ENCODE measurements at regions not wholly inside any gene's neighbourhood (a gene's known extent, or its start where the extent isn't known, plus 50 kb on each side); places are given as distances from the start of the nearest gene placed in this dataset.

DNA sequence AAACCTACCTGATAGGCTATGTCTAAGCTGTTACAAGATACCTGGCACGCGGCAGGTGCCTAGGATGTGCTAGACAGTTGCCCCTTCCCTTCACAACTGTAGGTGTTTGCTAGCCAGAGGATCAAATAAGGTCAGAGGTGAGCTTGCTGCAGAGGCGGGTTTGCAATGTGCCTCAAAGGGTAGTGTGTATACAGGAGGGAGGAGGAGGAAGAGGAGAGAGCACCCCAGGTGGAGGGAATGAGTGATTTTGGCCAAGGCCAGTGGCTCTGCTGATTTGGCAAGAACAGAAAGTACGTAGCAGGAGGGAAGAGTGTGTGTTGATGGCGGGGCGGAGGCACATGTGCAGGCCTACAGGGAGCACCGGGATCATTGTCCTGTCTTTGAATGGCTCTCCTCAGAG, 236.5 kb downstream of the HAUS1 start:
- no peaks in the 10 kb centered on the region for H3K27me3 ChIP-seq
- intact Hi-C loops (cut with DNase I) = no loop called here
- peaks cover 13% of the 10 kb centered on the region for H3K4me1 ChIP-seq

GRCh38 chr18:46341986-46342525, 237.9 kb downstream of the HAUS1 start:
- intact Hi-C loops (cut with DNase I) = no loop called here

More for the DNA sequence above, 236.5 kb downstream of the HAUS1 start:
- Histone ChIP-seq H3K36me3 (no peaks in the 10 kb centered on the region), H3K27ac (no peak overlapping the region), H3K4me3 (no peak overlapping the region), H3K9me3 (no peaks in the 10 kb centered on the region)
- TF ChIP-seq CTCF (IDR thresholded peaks at IDR 0.05) (no peak), POLR2A (IDR thresholded peaks at IDR 0.05) (no peak), POLR2AphosphoS5 (IDR thresholded peaks at IDR 0.05; ENCODE audit: insufficient read depth in 1 of 2, low read depth in 1 of 2) (no peak)
- no peak for DNase-seq (ENCODE audit: extremely low spot score in 2 of 2)

DNA sequence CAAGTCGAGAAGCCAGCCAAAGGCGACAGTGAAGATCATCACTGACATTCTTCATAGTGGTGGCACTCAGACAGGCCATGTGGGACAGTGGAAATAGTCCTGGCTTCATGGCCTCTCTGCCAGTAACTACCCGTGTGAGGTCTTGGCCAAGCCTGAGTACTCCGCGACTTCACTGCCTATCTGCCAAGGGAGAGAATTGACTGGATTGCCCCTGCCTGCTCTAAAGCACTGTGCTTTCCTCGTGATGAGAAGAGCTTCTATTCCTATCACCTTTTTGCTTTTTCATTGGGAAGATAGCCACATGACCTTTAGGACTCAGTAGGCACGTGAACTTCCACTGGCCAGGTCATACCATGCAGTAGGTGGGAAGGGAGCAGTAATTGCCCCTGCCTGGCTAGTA, 239.3 kb downstream of the HAUS1 start:
- H3K27ac ChIP-seq = no peak overlapping the region
- H3K36me3 ChIP-seq = no peaks in the 10 kb centered on the region
- no peaks in the 10 kb centered on the region for H3K27me3 ChIP-seq
- TF ChIP-seq POLR2AphosphoS5 (IDR thresholded peaks at IDR 0.05; ENCODE audit: insufficient read depth in 1 of 2, low read depth in 1 of 2) = no peak
- TF ChIP-seq POLR2A (IDR thresholded peaks at IDR 0.05) = no peak
- TF ChIP-seq CTCF (IDR thresholded peaks at IDR 0.05) = no peak
- intact Hi-C loops (cut with DNase I) = no loop called here
- no peaks in the 10 kb centered on the region for H3K9me3 ChIP-seq
- no peak for DNase-seq (ENCODE audit: extremely low spot score in 2 of 2)
- H3K4me1 ChIP-seq = peaks cover 8% of the 10 kb centered on the region
- H3K4me3 ChIP-seq = no peak overlapping the region

More at GRCh38 chr18:46341986-46342525, 237.9 kb downstream of the HAUS1 start:
- Histone ChIP-seq H3K4me3 (no peak overlapping the region), H3K27ac (no peak overlapping the region), H3K27me3 (no peaks in the 10 kb centered on the region), H3K9me3 (no peaks in the 10 kb centered on the region), H3K36me3 (no peaks in the 10 kb centered on the region), H3K4me1 (peaks cover 8% of the 10 kb centered on the region)
- DNase-seq (ENCODE audit: extremely low spot score in 2 of 2) = no peak
- TF ChIP-seq POLR2A (IDR thresholded peaks at IDR 0.05) (no peak), CTCF (IDR thresholded peaks at IDR 0.05) (no peak), POLR2AphosphoS5 (IDR thresholded peaks at IDR 0.05; ENCODE audit: insufficient read depth in 1 of 2, low read depth in 1 of 2) (no peak)

GRCh38 chr18:46343931-46344372, 239.8 kb downstream of the HAUS1 start:
- H3K4me3 ChIP-seq = no peak overlapping the region
- no peak overlapping the region for H3K27ac ChIP-seq
- H3K9me3 ChIP-seq = no peaks in the 10 kb centered on the region
- TF ChIP-seq POLR2AphosphoS5 (IDR thresholded peaks at IDR 0.05; ENCODE audit: insufficient read depth in 1 of 2, low read depth in 1 of 2) (peak in 1 of 2 donors; percentile 26), CTCF (IDR thresholded peaks at IDR 0.05) (no peak), POLR2A (IDR thresholded peaks at IDR 0.05) (no peak)
- peaks cover 8% of the 10 kb centered on the region for H3K4me1 ChIP-seq
- no peaks in the 10 kb centered on the region for H3K36me3 ChIP-seq
- intact Hi-C loops (cut with DNase I) = no loop called here
- DNase-seq (ENCODE audit: extremely low spot score in 2 of 2) = no peak
- no peaks in the 10 kb centered on the region for H3K27me3 ChIP-seq

- no peaks in the 10 kb centered on the region for H3K27me3 ChIP-seq
- no peaks in the 10 kb centered on the region for H3K9me3 ChIP-seq
- H3K36me3 ChIP-seq = no peaks in the 10 kb centered on the region
- no peak for DNase-seq (ENCODE audit: extremely low spot score in 2 of 2)
- H3K27ac ChIP-seq = no peak overlapping the region
- no peak overlapping the region for H3K4me3 ChIP-seq
- H3K4me1 ChIP-seq = peaks cover 8% of the 10 kb centered on the region
- TF ChIP-seq POLR2AphosphoS5 (IDR thresholded peaks at IDR 0.05; ENCODE audit: insufficient read depth in 1 of 2, low read depth in 1 of 2) (no peak), CTCF (IDR thresholded peaks at IDR 0.05) (no peak), POLR2A (IDR thresholded peaks at IDR 0.05) (no peak)
- intact Hi-C loops (cut with DNase I) = no loop called here
Observed at GRCh38 chr18:46344416-46345180, 240.4 kb downstream of the HAUS1 start.

All from vagina (tissue), 2 donors.